ENCODE measurements at regions not wholly inside any gene's neighbourhood (a gene's known extent, or its start where the extent isn't known, plus 50 kb on each side); places are given as distances from the start of the nearest gene placed in this dataset.
"Not testable (repeated sequence)": the region's sequence is repeated elsewhere in the genome, so short reads cannot be mapped to it uniquely, and the experiment has no call there.

DNA sequence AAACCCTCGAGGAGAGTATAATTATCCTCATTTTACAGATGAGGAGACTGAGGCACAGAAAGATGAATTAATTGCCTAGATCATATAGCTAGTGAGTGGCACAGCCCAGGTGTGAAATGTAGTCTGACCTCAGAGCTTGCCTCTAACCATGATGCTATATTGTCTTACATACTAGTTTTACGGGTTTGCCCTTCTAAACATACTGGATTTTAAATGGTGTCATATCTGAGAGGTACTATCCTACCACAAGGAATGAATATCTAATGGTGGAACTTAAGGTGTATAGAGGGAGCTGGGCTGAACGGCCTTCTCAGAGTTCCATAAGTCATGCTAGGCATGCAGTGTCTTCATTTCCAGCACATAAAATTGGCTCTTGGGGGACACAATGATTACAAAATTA, 77.9 kb upstream of the EDEM3 start:
- no peak for DNase-seq
- no peaks in the 10 kb centered on the region for H3K27me3 ChIP-seq (ENCODE audit: control insufficient read depth, insufficient read depth, low read length)
- H3K36me3 ChIP-seq (ENCODE audit: control insufficient read depth, insufficient read depth, low read length): no peaks in the 10 kb centered on the region
- no peaks in the 10 kb centered on the region for H3K9me3 ChIP-seq (ENCODE audit: control insufficient read depth, low read depth, low read length)
- WGBS (ENCODE audit: insufficient coverage, low lambda C conversion rate): no CpG with 5 or more reads among the region's 3 CpGs
- H3K4me1 ChIP-seq (ENCODE audit: control insufficient read depth, insufficient read depth, low read length): peaks cover 12% of the 10 kb centered on the region
- no peak overlapping the region for H3K27ac ChIP-seq (ENCODE audit: low read length)
- no peak overlapping the region for H3K4me3 ChIP-seq (ENCODE audit: low read length)

DNA sequence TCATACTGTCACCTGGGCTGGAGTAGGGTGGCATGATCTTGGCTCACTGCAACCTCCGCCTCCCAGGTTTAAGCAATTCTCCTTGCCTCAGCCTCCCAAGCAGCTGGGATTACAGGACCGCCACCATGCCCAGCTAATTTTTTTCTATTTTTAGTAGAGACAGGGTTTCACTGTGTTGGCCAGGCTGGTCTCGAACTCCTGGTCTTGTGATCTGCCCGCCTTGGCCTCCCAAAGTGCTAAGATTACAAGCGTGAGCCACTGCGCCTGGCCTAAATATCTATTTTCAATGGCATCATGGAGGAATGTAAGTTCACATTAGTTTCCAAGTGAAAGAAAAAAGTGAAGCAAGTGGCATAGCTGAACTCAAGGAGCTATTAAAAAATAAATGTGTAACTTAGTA, 74.8 kb upstream of the EDEM3 start:
- not testable (repeated sequence) for H3K27ac ChIP-seq (ENCODE audit: low read length); H3K4me3 ChIP-seq (ENCODE audit: low read length); DNase-seq; H3K4me1 ChIP-seq (ENCODE audit: control insufficient read depth, insufficient read depth, low read length); H3K9me3 ChIP-seq (ENCODE audit: control insufficient read depth, low read depth, low read length); H3K36me3 ChIP-seq (ENCODE audit: control insufficient read depth, insufficient read depth, low read length); H3K27me3 ChIP-seq (ENCODE audit: control insufficient read depth, insufficient read depth, low read length)
- WGBS (ENCODE audit: insufficient coverage, low lambda C conversion rate): no CpG with 5 or more reads among the region's 6 CpGs

- Histone ChIP-seq H3K4me3 (ENCODE audit: low read length) (no peak overlapping the region), H3K9me3 (ENCODE audit: control insufficient read depth, low read depth, low read length) (no peaks in the 10 kb centered on the region), H3K27me3 (ENCODE audit: control insufficient read depth, insufficient read depth, low read length) (no peaks in the 10 kb centered on the region), H3K27ac (ENCODE audit: low read length) (no peak overlapping the region), H3K36me3 (ENCODE audit: control insufficient read depth, insufficient read depth, low read length) (no peaks in the 10 kb centered on the region), H3K4me1 (ENCODE audit: control insufficient read depth, insufficient read depth, low read length) (no peaks in the 10 kb centered on the region)
- WGBS (ENCODE audit: insufficient coverage, low lambda C conversion rate): no CpG with 5 or more reads among the region's 2 CpGs
- DNase-seq: no peak
Observed at GRCh38 chr1:184828369-184828717, 73.7 kb upstream of the EDEM3 start.

DNA sequence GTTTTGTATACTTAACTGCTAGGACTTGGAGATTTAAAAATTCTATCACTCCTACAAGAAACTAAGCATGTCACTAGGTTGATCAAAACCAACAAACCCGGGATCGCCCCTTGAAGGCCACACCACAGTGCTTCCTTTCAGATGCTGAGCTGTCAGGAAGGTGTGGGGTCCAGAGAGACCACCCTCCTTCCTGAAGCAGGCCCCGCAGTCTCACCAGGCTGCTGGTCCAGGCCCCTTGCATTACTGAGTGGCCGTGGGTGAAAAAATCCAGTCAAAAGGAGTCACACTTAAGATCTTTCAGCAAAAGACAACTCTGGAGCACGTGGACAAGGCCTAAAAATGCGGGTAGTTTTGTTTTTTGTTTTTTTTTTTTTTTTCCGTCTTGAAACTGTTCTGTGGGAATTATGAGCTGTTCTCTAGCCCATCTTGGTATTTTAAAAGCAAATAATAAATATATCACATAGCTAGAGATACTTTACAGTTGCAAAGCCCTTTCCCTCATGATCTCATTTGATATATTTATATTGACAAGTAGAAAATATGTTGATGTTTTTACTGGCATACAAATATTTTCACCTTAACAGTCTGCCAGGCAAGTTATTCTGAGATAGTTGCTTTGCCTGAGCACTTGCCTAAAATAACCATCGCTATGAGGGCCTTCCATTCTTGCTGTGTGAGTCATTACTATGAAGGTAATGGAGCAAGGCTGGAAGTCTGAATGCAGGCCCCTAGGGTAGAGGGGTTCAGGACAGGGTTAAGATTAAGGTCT, 73.1 kb upstream of the EDEM3 start:
- no peak for DNase-seq
- Histone ChIP-seq H3K4me3 (ENCODE audit: low read length) (no peak overlapping the region), H3K4me1 (ENCODE audit: control insufficient read depth, insufficient read depth, low read length) (no peaks in the 10 kb centered on the region), H3K36me3 (ENCODE audit: control insufficient read depth, insufficient read depth, low read length) (no peaks in the 10 kb centered on the region), H3K27me3 (ENCODE audit: control insufficient read depth, insufficient read depth, low read length) (no peaks in the 10 kb centered on the region), H3K27ac (ENCODE audit: low read length) (no peak overlapping the region), H3K9me3 (ENCODE audit: control insufficient read depth, low read depth, low read length) (no peaks in the 10 kb centered on the region)
- WGBS (ENCODE audit: insufficient coverage, low lambda C conversion rate): 77% methylated on average over 2 of the region's 8 CpGs

DNA sequence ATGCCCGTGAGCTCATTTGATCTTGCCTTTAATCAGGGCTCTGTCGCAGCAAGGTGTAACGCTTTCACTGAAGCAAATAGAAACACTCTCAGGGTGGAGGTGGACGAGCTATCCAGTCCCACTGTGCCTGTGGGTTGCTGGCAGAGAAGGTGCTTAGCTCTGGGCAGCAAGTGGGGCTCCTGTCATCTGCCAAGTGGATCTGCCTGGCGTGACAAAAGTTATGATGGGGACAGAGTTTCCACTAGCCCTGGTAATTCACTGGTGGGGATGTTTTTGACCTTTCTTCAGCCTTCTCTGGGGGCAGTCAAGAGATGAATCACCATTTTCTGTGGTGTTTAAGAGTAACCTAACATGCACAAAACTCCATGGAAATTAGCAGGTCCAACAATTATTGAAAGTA, 71.3 kb upstream of the EDEM3 start:
- no peaks in the 10 kb centered on the region for H3K27me3 ChIP-seq (ENCODE audit: control insufficient read depth, insufficient read depth, low read length)
- DNase-seq: no peak
- no peak overlapping the region for H3K27ac ChIP-seq (ENCODE audit: low read length)
- WGBS (ENCODE audit: insufficient coverage, low lambda C conversion rate): no CpG with 5 or more reads among the region's 5 CpGs
- H3K9me3 ChIP-seq (ENCODE audit: control insufficient read depth, low read depth, low read length): no peaks in the 10 kb centered on the region
- H3K4me3 ChIP-seq (ENCODE audit: low read length): no peak overlapping the region
- no peaks in the 10 kb centered on the region for H3K4me1 ChIP-seq (ENCODE audit: control insufficient read depth, insufficient read depth, low read length)
- H3K36me3 ChIP-seq (ENCODE audit: control insufficient read depth, insufficient read depth, low read length): no peaks in the 10 kb centered on the region

DNA sequence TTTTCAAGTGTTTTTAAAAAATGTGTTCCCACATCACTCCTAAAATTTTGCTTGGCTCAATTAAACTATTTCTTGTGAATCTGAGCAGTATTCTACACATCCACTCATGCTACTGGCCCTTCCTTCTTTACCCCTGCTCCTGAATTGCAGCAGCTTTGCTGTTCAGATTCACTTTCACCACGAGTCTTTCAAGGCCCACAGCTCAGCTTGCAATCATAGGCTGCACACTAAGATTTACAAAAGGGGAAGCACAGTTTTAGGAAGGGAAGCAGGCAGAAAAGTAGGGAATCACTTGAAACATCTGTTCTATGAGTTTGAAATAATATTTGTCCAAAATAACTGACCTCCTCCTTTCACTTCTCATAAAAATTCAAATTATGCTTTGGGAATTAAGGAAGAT, 70.9 kb upstream of the EDEM3 start:
- H3K36me3 ChIP-seq (ENCODE audit: control insufficient read depth, insufficient read depth, low read length): no peaks in the 10 kb centered on the region
- H3K4me1 ChIP-seq (ENCODE audit: control insufficient read depth, insufficient read depth, low read length): no peaks in the 10 kb centered on the region
- H3K27me3 ChIP-seq (ENCODE audit: control insufficient read depth, insufficient read depth, low read length): no peaks in the 10 kb centered on the region
- no peak for DNase-seq
- H3K4me3 ChIP-seq (ENCODE audit: low read length): no peak overlapping the region
- no peaks in the 10 kb centered on the region for H3K9me3 ChIP-seq (ENCODE audit: control insufficient read depth, low read depth, low read length)
- H3K27ac ChIP-seq (ENCODE audit: low read length): no peak overlapping the region
- WGBS (ENCODE audit: insufficient coverage, low lambda C conversion rate): no CpG with 5 or more reads among the region's 1 CpG

GRCh38 chr1:184824691-184825323, 70.1 kb upstream of the EDEM3 start:
- no peak overlapping the region for H3K4me3 ChIP-seq (ENCODE audit: low read length)
- no peaks in the 10 kb centered on the region for H3K36me3 ChIP-seq (ENCODE audit: control insufficient read depth, insufficient read depth, low read length)
- no peaks in the 10 kb centered on the region for H3K9me3 ChIP-seq (ENCODE audit: control insufficient read depth, low read depth, low read length)
- no peak for DNase-seq
- no peaks in the 10 kb centered on the region for H3K27me3 ChIP-seq (ENCODE audit: control insufficient read depth, insufficient read depth, low read length)
- H3K4me1 ChIP-seq (ENCODE audit: control insufficient read depth, insufficient read depth, low read length): no peaks in the 10 kb centered on the region
- H3K27ac ChIP-seq (ENCODE audit: low read length): no peak overlapping the region
- no CpG with 5 or more reads among the region's 3 CpGs for WGBS (ENCODE audit: insufficient coverage, low lambda C conversion rate)

- WGBS (ENCODE audit: insufficient coverage, low lambda C conversion rate): no CpG with 5 or more reads among the region's 4 CpGs
- Histone ChIP-seq H3K9me3 (ENCODE audit: control insufficient read depth, low read depth, low read length) (no peaks in the 10 kb centered on the region), H3K4me3 (ENCODE audit: low read length) (no peak overlapping the region), H3K27me3 (ENCODE audit: control insufficient read depth, insufficient read depth, low read length) (no peaks in the 10 kb centered on the region), H3K27ac (ENCODE audit: low read length) (no peak overlapping the region), H3K4me1 (ENCODE audit: control insufficient read depth, insufficient read depth, low read length) (no peaks in the 10 kb centered on the region), H3K36me3 (ENCODE audit: control insufficient read depth, insufficient read depth, low read length) (no peaks in the 10 kb centered on the region)
- DNase-seq: no peak
Observed at GRCh38 chr1:184823080-184823479, 68.4 kb upstream of the EDEM3 start.

GRCh38 chr1:184822267-184822666, 67.6 kb upstream of the EDEM3 start:
- Histone ChIP-seq H3K36me3 (ENCODE audit: control insufficient read depth, insufficient read depth, low read length) (no peaks in the 10 kb centered on the region), H3K27ac (ENCODE audit: low read length) (no peak overlapping the region), H3K9me3 (ENCODE audit: control insufficient read depth, low read depth, low read length) (no peaks in the 10 kb centered on the region), H3K4me1 (ENCODE audit: control insufficient read depth, insufficient read depth, low read length) (no peaks in the 10 kb centered on the region), H3K4me3 (ENCODE audit: low read length) (no peak overlapping the region), H3K27me3 (ENCODE audit: control insufficient read depth, insufficient read depth, low read length) (no peaks in the 10 kb centered on the region)
- no CpG with 5 or more reads among the region's 1 CpG for WGBS (ENCODE audit: insufficient coverage, low lambda C conversion rate)
- DNase-seq: no peak

GRCh38 chr1:184821658-184822057, 67.0 kb upstream of the EDEM3 start:
- Histone ChIP-seq H3K4me3 (ENCODE audit: low read length) (no peak overlapping the region), H3K36me3 (ENCODE audit: control insufficient read depth, insufficient read depth, low read length) (no peaks in the 10 kb centered on the region), H3K4me1 (ENCODE audit: control insufficient read depth, insufficient read depth, low read length) (no peaks in the 10 kb centered on the region), H3K27me3 (ENCODE audit: control insufficient read depth, insufficient read depth, low read length) (no peaks in the 10 kb centered on the region), H3K27ac (ENCODE audit: low read length) (no peak overlapping the region), H3K9me3 (ENCODE audit: control insufficient read depth, low read depth, low read length) (no peaks in the 10 kb centered on the region)
- WGBS (ENCODE audit: insufficient coverage, low lambda C conversion rate): no CpG with 5 or more reads among the region's 4 CpGs
- no peak for DNase-seq

GRCh38 chr1:184820956-184821355, 66.3 kb upstream of the EDEM3 start:
- Histone ChIP-seq H3K4me1 (ENCODE audit: control insufficient read depth, insufficient read depth, low read length) (no peaks in the 10 kb centered on the region), H3K27me3 (ENCODE audit: control insufficient read depth, insufficient read depth, low read length) (no peaks in the 10 kb centered on the region), H3K27ac (ENCODE audit: low read length) (no peak overlapping the region), H3K36me3 (ENCODE audit: control insufficient read depth, insufficient read depth, low read length) (no peaks in the 10 kb centered on the region), H3K4me3 (ENCODE audit: low read length) (no peak overlapping the region), H3K9me3 (ENCODE audit: control insufficient read depth, low read depth, low read length) (no peaks in the 10 kb centered on the region)
- no peak for DNase-seq
- 75% methylated on average over 4 of the region's 5 CpGs for WGBS (ENCODE audit: insufficient coverage, low lambda C conversion rate)
